ENCODE measurements at regions not wholly inside any gene's neighbourhood (a gene's known extent, or its start where the extent isn't known, plus 50 kb on each side); places are given as distances from the start of the nearest gene placed in this dataset.

DNA sequence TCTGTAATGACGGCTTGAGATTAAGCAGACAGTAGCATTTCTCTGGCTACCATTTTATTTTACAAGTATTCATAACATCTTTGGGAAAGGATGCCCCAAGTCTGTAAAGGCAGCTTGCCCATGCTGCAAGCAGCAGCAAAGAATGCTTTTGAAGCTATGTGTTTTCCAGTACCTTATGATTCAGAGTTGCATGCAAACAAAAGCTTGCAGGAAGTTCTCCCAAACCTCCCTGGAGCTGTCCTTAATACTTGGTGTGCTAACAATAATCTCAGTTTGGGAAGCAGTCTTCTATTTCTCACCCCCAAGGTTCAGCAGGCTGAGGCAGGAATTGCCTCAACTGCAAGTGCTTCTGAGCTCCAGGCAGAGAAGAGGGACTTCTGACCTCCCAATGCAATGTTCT lies 60.8 kb downstream of the CCNA1 start:
- Mint-ChIP-seq H3K36me3 (no peaks in the 10 kb centered on the region), H3K4me1 (ENCODE audit: unreplicated experiment) (no peaks in the 10 kb centered on the region)

DNA sequence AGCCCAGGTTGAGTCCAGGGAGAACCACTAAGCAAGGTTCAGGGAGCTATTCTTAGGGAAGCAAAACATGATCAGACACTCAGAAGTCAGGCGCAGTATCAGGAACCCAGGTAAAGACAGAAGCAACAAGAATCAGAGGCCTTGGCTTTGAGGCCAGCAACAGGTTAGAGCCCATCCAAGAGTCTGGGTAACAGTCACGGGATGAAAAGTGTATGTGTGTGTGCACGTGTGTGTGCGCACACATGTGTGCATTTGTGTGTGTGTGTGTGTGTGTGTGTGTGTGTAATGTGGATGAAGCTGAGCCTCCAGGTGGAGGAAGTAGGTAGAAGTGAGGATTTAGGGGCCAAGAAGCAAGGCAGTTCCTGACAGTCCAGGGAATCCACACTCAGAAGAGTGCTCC lies 63.1 kb downstream of the CCNA1 start:
- DNase-seq (ENCODE audit: extremely low spot score, unreplicated experiment), result no peak
- peaks cover 8% of the 10 kb centered on the region for H3K27me3 Mint-ChIP-seq
- no peaks in the 10 kb centered on the region for H3K9me3 Mint-ChIP-seq
- H3K4me3 Mint-ChIP-seq, result no peak overlapping the region
- H3K27ac Mint-ChIP-seq, result no peak overlapping the region
- TF ChIP-seq, protein P1, sequence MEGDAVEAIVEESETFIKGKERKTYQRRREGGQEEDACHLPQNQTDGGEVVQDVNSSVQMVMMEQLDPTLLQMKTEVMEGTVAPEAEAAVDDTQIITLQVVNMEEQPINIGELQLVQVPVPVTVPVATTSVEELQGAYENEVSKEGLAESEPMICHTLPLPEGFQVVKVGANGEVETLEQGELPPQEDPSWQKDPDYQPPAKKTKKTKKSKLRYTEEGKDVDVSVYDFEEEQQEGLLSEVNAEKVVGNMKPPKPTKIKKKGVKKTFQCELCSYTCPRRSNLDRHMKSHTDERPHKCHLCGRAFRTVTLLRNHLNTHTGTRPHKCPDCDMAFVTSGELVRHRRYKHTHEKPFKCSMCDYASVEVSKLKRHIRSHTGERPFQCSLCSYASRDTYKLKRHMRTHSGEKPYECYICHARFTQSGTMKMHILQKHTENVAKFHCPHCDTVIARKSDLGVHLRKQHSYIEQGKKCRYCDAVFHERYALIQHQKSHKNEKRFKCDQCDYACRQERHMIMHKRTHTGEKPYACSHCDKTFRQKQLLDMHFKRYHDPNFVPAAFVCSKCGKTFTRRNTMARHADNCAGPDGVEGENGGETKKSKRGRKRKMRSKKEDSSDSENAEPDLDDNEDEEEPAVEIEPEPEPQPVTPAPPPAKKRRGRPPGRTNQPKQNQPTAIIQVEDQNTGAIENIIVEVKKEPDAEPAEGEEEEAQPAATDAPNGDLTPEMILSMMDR (conservative IDR thresholded peaks at IDR 0.05), result no peak
- H3K36me3 Mint-ChIP-seq, result no peaks in the 10 kb centered on the region
- no peaks in the 10 kb centered on the region for H3K4me1 Mint-ChIP-seq (ENCODE audit: unreplicated experiment)

More for the DNA sequence above, 60.8 kb downstream of the CCNA1 start:
- Mint-ChIP-seq H3K9me3 (no peaks in the 10 kb centered on the region), H3K27ac (no peak overlapping the region), H3K27me3 (peaks cover 8% of the 10 kb centered on the region), H3K4me3 (no peak overlapping the region)
- DNase-seq (ENCODE audit: extremely low spot score, unreplicated experiment), result no peak
- TF ChIP-seq, protein P1 (conservative IDR thresholded peaks at IDR 0.05), result no peak

DNA sequence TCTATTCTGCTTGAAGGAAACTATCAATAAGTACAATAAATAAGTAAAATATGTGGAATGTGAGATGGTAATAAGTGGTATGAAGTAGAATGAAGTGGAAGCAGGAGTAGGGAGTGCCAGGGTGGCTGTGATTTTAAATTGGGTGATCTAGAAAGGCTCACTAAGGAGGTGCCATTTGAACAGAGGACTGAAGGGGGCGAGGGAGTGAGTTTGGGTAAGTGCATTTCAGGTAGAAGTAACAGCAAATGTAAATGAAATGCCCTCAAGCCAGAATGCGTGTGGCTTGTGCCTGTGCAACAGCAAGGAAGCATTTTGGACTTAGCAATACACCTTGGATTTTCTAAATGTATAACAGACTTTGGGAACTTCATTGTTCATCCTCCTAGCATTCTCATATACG lies 77.1 kb downstream of the CCNA1 start:
- H3K9me3 Mint-ChIP-seq, result no peaks in the 10 kb centered on the region
- H3K4me1 Mint-ChIP-seq (ENCODE audit: unreplicated experiment), result no peaks in the 10 kb centered on the region
- H3K4me3 Mint-ChIP-seq, result no peak overlapping the region
- peaks cover 2% of the 10 kb centered on the region for H3K27me3 Mint-ChIP-seq
- no peak overlapping the region for H3K27ac Mint-ChIP-seq
- DNase-seq (ENCODE audit: extremely low spot score, unreplicated experiment), result no peak
- TF ChIP-seq, protein P1 (conservative IDR thresholded peaks at IDR 0.05), result peak; percentile 31
- H3K36me3 Mint-ChIP-seq, result no peaks in the 10 kb centered on the region

DNA sequence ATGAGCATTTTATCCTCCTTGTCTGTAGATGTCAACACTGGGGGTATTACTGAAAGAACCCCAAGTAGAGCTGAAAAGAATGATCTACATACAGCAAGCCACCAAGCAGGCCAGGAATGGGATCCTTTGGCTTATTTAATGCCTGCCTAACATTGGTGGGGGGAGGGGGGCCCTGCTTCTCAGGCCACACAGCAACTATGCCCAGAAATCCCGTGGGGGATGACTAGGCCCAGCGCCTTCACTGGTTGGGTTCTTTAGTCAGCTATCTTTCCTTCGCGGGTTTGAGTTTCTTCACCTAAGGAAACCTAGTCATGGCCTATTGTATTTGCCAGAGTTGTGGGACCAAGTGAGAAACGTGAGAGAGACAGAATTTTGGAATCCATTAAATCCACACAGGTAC lies 80.5 kb downstream of the CCNA1 start:
- TF ChIP-seq, protein P1 (conservative IDR thresholded peaks at IDR 0.05), result no peak
- H3K4me3 Mint-ChIP-seq, result no peak overlapping the region
- DNase-seq (ENCODE audit: extremely low spot score, unreplicated experiment), result no peak
- H3K27me3 Mint-ChIP-seq, result peaks cover 6% of the 10 kb centered on the region
- no peaks in the 10 kb centered on the region for H3K36me3 Mint-ChIP-seq
- no peaks in the 10 kb centered on the region for H3K4me1 Mint-ChIP-seq (ENCODE audit: unreplicated experiment)
- no peaks in the 10 kb centered on the region for H3K9me3 Mint-ChIP-seq
- no peak overlapping the region for H3K27ac Mint-ChIP-seq

DNA sequence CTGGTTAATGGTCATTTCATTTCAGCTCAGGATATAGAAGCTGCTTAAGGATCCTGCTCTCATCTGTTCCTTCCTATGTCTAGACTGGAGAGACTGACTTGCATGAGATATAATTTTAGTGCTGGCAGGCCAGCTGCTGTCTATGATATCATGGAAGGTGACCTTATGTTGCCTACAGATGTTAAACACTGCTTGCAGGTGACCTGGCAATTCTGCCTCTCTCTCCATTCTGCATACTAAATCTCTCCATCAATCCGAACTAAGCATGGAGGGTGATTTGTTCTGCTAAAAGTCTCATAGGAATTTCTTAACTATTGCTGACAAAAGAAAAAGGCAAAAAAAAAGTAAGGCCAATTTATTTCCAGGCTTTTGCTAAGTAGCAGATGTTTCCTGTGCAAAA lies 81.0 kb downstream of the CCNA1 start:
- Mint-ChIP-seq H3K4me3 (no peak overlapping the region), H3K4me1 (ENCODE audit: unreplicated experiment) (no peaks in the 10 kb centered on the region), H3K27me3 (peaks cover 6% of the 10 kb centered on the region), H3K9me3 (no peaks in the 10 kb centered on the region), H3K27ac (no peak overlapping the region), H3K36me3 (no peaks in the 10 kb centered on the region)
- no peak for DNase-seq (ENCODE audit: extremely low spot score, unreplicated experiment)
- TF ChIP-seq, protein P1 (conservative IDR thresholded peaks at IDR 0.05), result no peak

DNA sequence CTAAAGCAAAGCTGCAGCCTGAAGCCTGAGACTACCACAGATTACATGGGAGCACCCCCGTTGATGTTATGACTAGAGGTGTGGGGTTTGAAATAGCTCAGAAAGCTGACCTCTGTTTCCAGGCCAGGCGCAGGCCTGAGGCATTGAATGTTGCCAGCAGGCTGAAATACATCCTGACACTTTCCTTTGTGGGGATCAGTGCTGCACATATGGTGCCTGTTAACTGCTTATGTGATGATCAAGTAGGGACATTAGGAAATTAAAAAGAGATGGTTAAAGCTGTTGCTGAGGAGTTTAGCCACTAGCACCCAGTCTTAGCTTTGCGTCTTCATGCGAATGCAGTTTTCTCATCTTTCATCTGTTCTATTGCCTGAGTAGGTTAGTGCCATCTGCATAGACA lies 83.2 kb downstream of the CCNA1 start:
- no peaks in the 10 kb centered on the region for H3K4me1 Mint-ChIP-seq (ENCODE audit: unreplicated experiment)

More for the DNA sequence above, 83.2 kb downstream of the CCNA1 start:
- Mint-ChIP-seq H3K4me3 (no peak overlapping the region), H3K27ac (no peak overlapping the region), H3K36me3 (no peaks in the 10 kb centered on the region), H3K27me3 (peaks cover 6% of the 10 kb centered on the region), H3K9me3 (no peaks in the 10 kb centered on the region)
- DNase-seq (ENCODE audit: extremely low spot score, unreplicated experiment), result no peak
- TF ChIP-seq, protein P1 (conservative IDR thresholded peaks at IDR 0.05), result no peak

All from type B pancreatic cell (in vitro differentiated cells).